ENCODE measurements at regions not wholly inside any gene's neighbourhood (a gene's known extent, or its start where the extent isn't known, plus 50 kb on each side); places are given as distances from the start of the nearest gene placed in this dataset.

DNA sequence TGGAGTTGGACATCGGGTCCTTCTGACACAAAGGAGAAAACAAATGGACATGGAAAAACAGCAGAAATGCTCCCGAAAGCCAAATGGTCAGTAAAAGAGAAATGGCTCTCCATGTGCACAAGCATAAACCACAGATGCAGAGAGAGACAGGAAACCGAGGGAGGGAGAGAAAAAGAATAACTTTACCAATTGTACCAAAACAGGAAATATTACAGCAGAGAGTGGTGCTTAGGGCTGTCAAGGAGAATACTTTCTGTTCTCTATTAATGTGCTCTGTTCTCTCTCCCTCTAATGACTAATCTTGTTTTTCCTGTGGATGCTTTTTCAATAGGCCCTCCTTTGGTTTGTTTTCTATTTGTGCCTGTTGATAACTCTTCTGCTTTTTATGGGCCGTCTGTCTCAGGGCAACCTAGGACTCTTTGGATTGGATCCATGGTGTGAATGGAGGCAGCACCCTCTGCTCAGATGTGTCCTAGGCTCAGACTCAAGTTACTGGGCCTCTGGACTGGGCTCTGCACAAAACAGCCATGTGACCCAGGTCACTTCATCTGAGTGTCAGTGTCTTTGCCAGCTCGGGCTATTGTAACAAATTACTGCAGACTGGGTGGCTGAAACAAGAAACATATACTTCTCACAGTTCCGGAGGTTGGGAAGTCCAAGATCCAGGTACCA is 663.0 kb downstream of the NPHP4 start:
- TF ChIP-seq, protein P1, sequence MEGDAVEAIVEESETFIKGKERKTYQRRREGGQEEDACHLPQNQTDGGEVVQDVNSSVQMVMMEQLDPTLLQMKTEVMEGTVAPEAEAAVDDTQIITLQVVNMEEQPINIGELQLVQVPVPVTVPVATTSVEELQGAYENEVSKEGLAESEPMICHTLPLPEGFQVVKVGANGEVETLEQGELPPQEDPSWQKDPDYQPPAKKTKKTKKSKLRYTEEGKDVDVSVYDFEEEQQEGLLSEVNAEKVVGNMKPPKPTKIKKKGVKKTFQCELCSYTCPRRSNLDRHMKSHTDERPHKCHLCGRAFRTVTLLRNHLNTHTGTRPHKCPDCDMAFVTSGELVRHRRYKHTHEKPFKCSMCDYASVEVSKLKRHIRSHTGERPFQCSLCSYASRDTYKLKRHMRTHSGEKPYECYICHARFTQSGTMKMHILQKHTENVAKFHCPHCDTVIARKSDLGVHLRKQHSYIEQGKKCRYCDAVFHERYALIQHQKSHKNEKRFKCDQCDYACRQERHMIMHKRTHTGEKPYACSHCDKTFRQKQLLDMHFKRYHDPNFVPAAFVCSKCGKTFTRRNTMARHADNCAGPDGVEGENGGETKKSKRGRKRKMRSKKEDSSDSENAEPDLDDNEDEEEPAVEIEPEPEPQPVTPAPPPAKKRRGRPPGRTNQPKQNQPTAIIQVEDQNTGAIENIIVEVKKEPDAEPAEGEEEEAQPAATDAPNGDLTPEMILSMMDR (IDR thresholded peaks at IDR 0.05), result no peak
- TF ChIP-seq POLR2A (IDR thresholded peaks at IDR 0.05), result no peak

Data from prostate gland (tissue), 2 donors.